Pancreas (tissue), 10 donors: ENCODE measurements at regions not wholly inside any gene's neighbourhood (a gene's known extent, or its start where the extent isn't known, plus 50 kb on each side); places are given as distances from the start of the nearest gene placed in this dataset.

Experiments used
- ATAC-seq, 4 donors: fragments of 200-7000 bp; cut with Tn5 transposase; one replicate each; pipeline versions ENCODE4 v1.8.0 to v1.9.1; 2020; ENCODE audit warnings: mild to moderate bottlenecking in 4 of 4, moderate library complexity in 4 of 4
- DNase-seq, 6 donors: peaks; one replicate each; pipeline ENCODE4 v3.0.0-alpha.2; 2020
- FAIRE-seq: peaks from 2 replicates; lab custom pipeline; 2012; peaks lifted over from hg19 to GRCh38; lab: Jason Lieb, UNC
- H3K27ac ChIP-seq, 4 donors: fragments of 200-600 bp; sonication (generic); 1 replicate in 3 of 4; 2 replicates in 1 of 4; pipeline versions ENCODE4 v1.5.0 to v1.8.0; 2020
- H3K27me3 ChIP-seq, 4 donors: fragments of 200-600 bp; one replicate each; pipeline ENCODE4 v1.8.0; 2021
- H3K36me3 ChIP-seq, 3 donors: fragments of 200-600 bp; sonication (generic) in 1 of 3; one replicate each; pipeline versions ENCODE4 v1.5.0 to v1.8.0; 2020 to 2021
- H3K4me1 ChIP-seq, 3 donors: fragments of 200-600 bp; one replicate each; pipeline ENCODE4 v1.8.0; 2021
- H3K4me3 ChIP-seq, 4 donors: fragments of 200-600 bp; sonication (generic) in 2 of 4; one replicate each; pipeline versions ENCODE4 v1.5.0 to v1.8.0; 2020 to 2021
- H3K9me3 ChIP-seq, 4 donors: fragments of 200-600 bp; one replicate each; pipeline ENCODE4 v1.8.0; 2021
- CTCF ChIP-seq, 4 donors: fragments of 200-600 bp; sonication (generic) in 3 of 4; IDR thresholded peaks; one replicate each; pipeline versions ENCODE4 v1.5.0 to v1.8.0; 2021; ENCODE audit warnings: antibody characterized with exemption in 4 of 4
- whole genome bisulfite sequencing, 2 donors: extraction: QIAGEN DNeasy Blood & Tissue Kit; methylation state at CpG; one replicate each; pipeline ENCODE4 v1.1.7; 2013; 5-methylcytosine and 5-hydroxymethylcytosine counted together
- intact Hi-C, 3 donors: fragments of 100-400 bp; cut with DNase I; formaldehyde crosslinking; loops; one replicate each; pipeline versions ENCODE4 v1.11.1 to v1.14.2; 2022
- donor health status: healthy with polysubstance abuse.
- donor health status: DM: no; HTN: no; CAD: no; lungs with moderate emphysema.
- donor health status: DM: no; HTN: no; CAD: no.
- donor health status: control.
- donor health status: control.
- donor health status: Bipolar disorder and iron deficiency.
- donor health status: DM: yes; HTN: yes; CAD: no.
- donor health status: DM: no; HTN: no; CAD: no.
- donor health status: DM: no; HTN: no; CAD: no.
- donor health status: DM: yes; HTN: yes; CAD: no.

DNA sequence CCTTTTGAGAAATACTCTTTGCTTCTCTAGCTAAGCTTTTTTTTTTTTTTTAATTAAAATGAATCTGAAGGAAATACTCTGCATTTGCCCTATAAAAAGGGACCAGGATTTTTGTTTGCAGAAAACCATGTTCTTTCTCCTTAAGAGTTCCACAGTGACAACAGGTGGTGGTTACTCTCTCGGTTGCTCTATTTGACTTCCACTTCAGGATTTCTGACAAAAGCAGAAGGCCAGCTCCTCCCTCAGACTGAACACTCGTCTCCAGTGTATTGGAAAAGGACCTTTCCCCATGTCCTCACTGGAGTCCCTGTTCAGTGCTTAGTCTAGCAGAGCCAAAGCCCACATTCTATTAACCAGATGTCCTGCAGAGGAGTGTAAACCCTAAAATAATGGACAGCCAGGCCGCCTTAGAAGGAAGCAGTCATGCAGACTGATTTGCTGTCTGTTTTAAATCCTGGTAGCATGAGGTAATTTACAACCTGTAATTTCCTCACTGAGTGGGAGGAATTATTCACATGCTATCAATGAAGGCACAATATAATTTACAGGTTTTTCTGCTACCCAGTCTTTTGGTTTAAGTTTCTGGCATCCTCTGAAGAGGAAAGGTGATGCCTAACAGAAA, 599.3 kb downstream of the PYDC2 start:
- no peak for FAIRE-seq
- no peak for TF ChIP-seq CTCF (IDR thresholded peaks at IDR 0.05)
- intact Hi-C loops = no loop called here
- Histone ChIP-seq H3K27ac (no peak overlapping the region), H3K27me3 (no peaks in the 10 kb centered on the region), H3K4me1 (no peaks in the 10 kb centered on the region), H3K36me3 (no peaks in the 10 kb centered on the region), H3K9me3 (no peaks in the 10 kb centered on the region), H3K4me3 (no peak overlapping the region)
- DNase-seq = no peak
- 46 to 61% methylated on average over 3 of the region's 3 CpGs for WGBS, 2 donors
- peak in 2 of 4 donors; percentile 54 to 70 for ATAC-seq

DNA sequence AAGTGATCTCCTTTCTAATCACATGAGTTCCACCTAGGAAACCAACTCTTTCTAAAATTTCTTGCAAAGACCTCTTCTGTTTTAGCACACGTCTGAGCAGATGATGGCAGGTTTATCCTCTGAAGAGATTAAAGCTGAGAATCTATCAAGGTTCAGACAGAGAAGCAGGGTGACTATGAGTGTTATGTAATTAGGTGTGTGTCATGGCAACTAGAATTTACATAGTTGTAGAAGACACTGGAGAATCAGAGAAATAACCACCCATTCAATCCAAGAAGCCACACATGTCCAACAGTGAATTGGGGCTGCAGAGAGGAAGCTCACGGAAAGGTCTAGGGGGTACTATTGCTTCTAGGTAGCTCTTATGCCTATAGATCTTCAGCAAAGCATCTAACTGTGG, 600.5 kb downstream of the PYDC2 start:
- Histone ChIP-seq H3K4me3 (no peak overlapping the region), H3K36me3 (no peaks in the 10 kb centered on the region), H3K9me3 (no peaks in the 10 kb centered on the region), H3K27ac (no peak overlapping the region), H3K27me3 (no peaks in the 10 kb centered on the region), H3K4me1 (no peaks in the 10 kb centered on the region)
- 82 to 96% methylated on average over 2 of the region's 2 CpGs for WGBS, 2 donors
- DNase-seq (no peak), ATAC-seq (no peak), FAIRE-seq (no peak)
- intact Hi-C loops = no loop called here
- no peak for TF ChIP-seq CTCF (IDR thresholded peaks at IDR 0.05)

GRCh38 chr3:192062186-192062585, 601.2 kb downstream of the PYDC2 start:
- no peaks in the 10 kb centered on the region for H3K4me1 ChIP-seq
- ATAC-seq (no peak), DNase-seq (no peak), FAIRE-seq (no peak)
- TF ChIP-seq CTCF (IDR thresholded peaks at IDR 0.05) = no peak
- H3K27ac ChIP-seq = no peak overlapping the region
- 44 to 47% methylated on average over 3 of the region's 3 CpGs for WGBS, 2 donors
- no peaks in the 10 kb centered on the region for H3K9me3 ChIP-seq
- no peaks in the 10 kb centered on the region for H3K36me3 ChIP-seq
- no peaks in the 10 kb centered on the region for H3K27me3 ChIP-seq
- H3K4me3 ChIP-seq = no peak overlapping the region
- intact Hi-C loops = no loop called here

- DNase-seq = no peak
- WGBS, 2 donors = 17 to 22% methylated on average over 15 to 16 of the region's 16 CpGs
- FAIRE-seq = no peak
Observed at GRCh38 chr3:192063570-192063969, 602.6 kb downstream of the PYDC2 start.

More at GRCh38 chr3:192063570-192063969, 602.6 kb downstream of the PYDC2 start:
- no peaks in the 10 kb centered on the region for H3K4me1 ChIP-seq
- H3K36me3 ChIP-seq = no peaks in the 10 kb centered on the region
- peak in 1 of 4 donors; percentile 46 for ATAC-seq
- H3K9me3 ChIP-seq = no peaks in the 10 kb centered on the region
- no peaks in the 10 kb centered on the region for H3K27me3 ChIP-seq
- intact Hi-C loops = no loop called here
- no peak overlapping the region for H3K27ac ChIP-seq
- TF ChIP-seq CTCF (IDR thresholded peaks at IDR 0.05) = no peak
- no peak overlapping the region for H3K4me3 ChIP-seq
